H1 (cell line): ENCODE measurements at regions not wholly inside any gene's neighbourhood (a gene's known extent, or its start where the extent isn't known, plus 50 kb on each side); places are given as distances from the start of the nearest gene placed in this dataset.

Source experiments
- CTCF ChIA-PET: fragments of 300-600 bp; sonication (Branson Sonifier 250); formaldehyde crosslinking; loops from one replicate; lab custom pipeline; 2021; ENCODE audit not compliant: partially characterized antibody; lab: Charles Lee
- POLR2A ChIA-PET: fragments of 300-600 bp; sonication (Branson Sonifier 250); formaldehyde crosslinking; loops from one replicate; lab custom pipeline; 2021; ENCODE audit warnings: inconsistent platforms; ENCODE audit not compliant: partially characterized antibody; lab: Charles Lee
- DNase-seq, 2 experiments: peaks; one replicate each; pipeline versions ENCODE4 v3.0.0 to v3.0.0-alpha.2; 2010 to 2022; ENCODE audit warnings: low spot score in 2 of 2, low read depth in 1 of 2, mixed read lengths in 1 of 2
- FAIRE-seq: peaks from 2 replicates; lab custom pipeline; 2011; peaks lifted over from hg19 to GRCh38; lab: Jason Lieb, UNC
- H2AFZ ChIP-seq: 2 replicates; pipeline ENCODE4 v1.8.1; 2012; ENCODE audit warnings: low read length, inconsistent platforms
- H2AK5ac ChIP-seq: 2 replicates; pipeline ENCODE4 v1.6.1; 2013; ENCODE audit warnings: low read depth, low read length
- H2BK120ac ChIP-seq: replicated peaks from 2 replicates; pipeline ENCODE3; 2013; ENCODE audit warnings: low read depth, low read length, inconsistent platforms
- H2BK12ac ChIP-seq: 2 replicates; pipeline ENCODE4 v1.6.1; 2013; ENCODE audit warnings: low read depth, low read length
- H2BK15ac ChIP-seq: 2 replicates; pipeline ENCODE4 v1.6.1; 2013; ENCODE audit warnings: low read length
- H2BK20ac ChIP-seq: 2 replicates; pipeline ENCODE4 v1.6.1; 2013; ENCODE audit warnings: low read length
- H2BK5ac ChIP-seq: 2 replicates; pipeline ENCODE4 v1.6.1; 2013; ENCODE audit warnings: low read depth, low read length
- H3K14ac ChIP-seq: 2 replicates; pipeline ENCODE4 v1.6.1; 2013; ENCODE audit warnings: inconsistent platforms; ENCODE audit not compliant: insufficient read length
- H3K18ac ChIP-seq: 2 replicates; pipeline ENCODE4 v1.6.1; 2013; ENCODE audit warnings: low read length; ENCODE audit errors: extremely low read depth
- H3K23ac ChIP-seq: 2 replicates; pipeline ENCODE4 v1.6.1; 2013; ENCODE audit warnings: inconsistent platforms; ENCODE audit not compliant: insufficient read length
- H3K23me2 ChIP-seq: 2 replicates; pipeline ENCODE4 v1.6.1; 2013; ENCODE audit warnings: low read depth, low read length
- H3K27ac ChIP-seq: 2 replicates; pipeline ENCODE4 v1.6.1; 2011; ENCODE audit warnings: low read depth, low read length, inconsistent platforms
- H3K27me3 ChIP-seq, 4 experiments: replicated peaks in 1 of 4; 1 replicate in 1 of 4; 2 replicates in 3 of 4; pipeline versions ENCODE4 v1.6.1 to v1.8.1; 2011 to 2013; ENCODE audit warnings: low read length in 3 of 4, mild to moderate bottlenecking in 3 of 4, inconsistent platforms in 2 of 4, mixed read lengths in 2 of 4, moderate library complexity in 1 of 4; ENCODE audit not compliant: control insufficient read depth in 3 of 4, insufficient read depth in 3 of 4; ENCODE audit errors: extremely low read depth in 1 of 4
- H3K36me3 ChIP-seq, 4 experiments: 2 replicates each; pipeline versions ENCODE4 v1.6.1 to v1.8.1; 2011 to 2013; ENCODE audit warnings: mild to moderate bottlenecking in 4 of 4, low read length in 3 of 4, moderate library complexity in 2 of 4, control low read depth in 1 of 4, inconsistent platforms in 1 of 4; ENCODE audit not compliant: insufficient read depth in 4 of 4, control insufficient read depth in 2 of 4
- H3K4ac ChIP-seq: replicated peaks from 2 replicates; pipeline ENCODE3; 2013; ENCODE audit warnings: low read length, low read depth, mixed read lengths, inconsistent platforms; ENCODE audit not compliant: insufficient read length
- H3K4me1 ChIP-seq, 4 experiments: replicated peaks in 1 of 4; 1 replicate in 1 of 4; 2 replicates in 3 of 4; pipeline versions ENCODE4 v1.6.1 to v1.8.1; 2011 to 2013; ENCODE audit warnings: low read length in 3 of 4, inconsistent platforms in 2 of 4, mixed read lengths in 1 of 4; ENCODE audit not compliant: insufficient read depth in 4 of 4, control insufficient read depth in 3 of 4
- H3K4me2 ChIP-seq, 2 experiments: 2 replicates each; pipeline versions ENCODE4 v1.6.1 to v1.8.1; 2011 to 2013; ENCODE audit warnings: low read depth in 2 of 2, low read length in 2 of 2, control low read depth in 1 of 2, inconsistent platforms in 1 of 2, mild to moderate bottlenecking in 1 of 2; ENCODE audit not compliant: insufficient read depth in 1 of 2
- H3K4me3 ChIP-seq, 4 experiments: fragments of 200-600, 300-600 bp in 1 of 4; sonication (generic), shearing (Covaris generic), sonication (Bioruptor Twin) in 1 of 4; 2 replicates each; pipeline versions ENCODE4 v1.5.1 to v1.8.1; 2011 to 2016; ENCODE audit warnings: low read length in 4 of 4, low read depth in 3 of 4, control low read depth in 2 of 4, inconsistent platforms in 2 of 4, mild to moderate bottlenecking in 2 of 4, mixed read lengths in 1 of 4, moderate library complexity in 1 of 4; ENCODE audit not compliant: insufficient read depth in 2 of 4; ENCODE audit errors: extremely low read depth in 1 of 4
- H3K56ac ChIP-seq: replicated peaks from 2 replicates; pipeline ENCODE3; 2013; ENCODE audit warnings: low read depth, mild to moderate bottlenecking, mixed read lengths, low read length, inconsistent platforms; ENCODE audit not compliant: insufficient read length
- H3K79me1 ChIP-seq: 2 replicates; pipeline ENCODE4 v1.6.1; 2013; ENCODE audit warnings: low read depth, low read length, control low read depth
- H3K79me2 ChIP-seq, 2 experiments: 2 replicates each; pipeline versions ENCODE4 v1.6.1 to v1.8.1; 2012 to 2013; ENCODE audit warnings: low read length in 2 of 2, mild to moderate bottlenecking in 2 of 2, inconsistent platforms in 1 of 2; ENCODE audit not compliant: insufficient read depth in 2 of 2, control insufficient read depth in 1 of 2
- H3K9ac ChIP-seq, 4 experiments: replicated peaks in 1 of 4; 1 replicate in 1 of 4; 2 replicates in 3 of 4; pipeline versions ENCODE4 v1.6.1 to v1.8.1; 2011 to 2013; ENCODE audit warnings: low read depth in 3 of 4, low read length in 3 of 4, control low read depth in 2 of 4, mild to moderate bottlenecking in 2 of 4, moderate library complexity in 2 of 4, inconsistent platforms in 1 of 4; ENCODE audit errors: extremely low read depth in 1 of 4
- H3K9me3 ChIP-seq, 2 experiments: 2 replicates each; pipeline versions ENCODE4 v1.6.1 to v1.8.1; 2012 to 2013; ENCODE audit warnings: mild to moderate bottlenecking in 2 of 2, moderate library complexity in 2 of 2, control low read depth in 1 of 2, inconsistent platforms in 1 of 2, low read depth in 1 of 2, low read length in 1 of 2, mixed read lengths in 1 of 2; ENCODE audit not compliant: insufficient read depth in 2 of 2
- H4K20me1 ChIP-seq, 2 experiments: replicated peaks in 1 of 2; 2 replicates each; pipeline versions ENCODE3 to v1.8.1; 2011 to 2013; ENCODE audit warnings: inconsistent platforms in 2 of 2, low read length in 2 of 2, mild to moderate bottlenecking in 1 of 2; ENCODE audit not compliant: insufficient read depth in 2 of 2, control insufficient read depth in 1 of 2
- H4K5ac ChIP-seq: 2 replicates; pipeline ENCODE4 v1.6.1; 2013; ENCODE audit warnings: low read length, low read depth, mixed read lengths, inconsistent platforms; ENCODE audit not compliant: insufficient read length
- H4K8ac ChIP-seq: 2 replicates; pipeline ENCODE4 v1.8.0; 2013; ENCODE audit warnings: mild to moderate bottlenecking, moderate library complexity, low read length, inconsistent platforms; ENCODE audit not compliant: insufficient read depth; ENCODE audit errors: extremely low read depth
- H4K91ac ChIP-seq: replicated peaks from 2 replicates; pipeline ENCODE3; 2013; ENCODE audit warnings: low read length, mixed read lengths, inconsistent platforms; ENCODE audit not compliant: insufficient read length
- ASH2L ChIP-seq: fragments of 200-600, 300-600 bp; sonication (generic); IDR thresholded peaks from one replicate; pipeline ENCODE4 v1.7.1; 2017; ENCODE audit warnings: low read length
- ATF3 ChIP-seq: IDR thresholded peaks from 2 replicates; pipeline ENCODE4 v1.6.1; 2011; ENCODE audit warnings: low read depth, mild to moderate bottlenecking, low read length; ENCODE audit not compliant: insufficient read depth
- BRCA1 ChIP-seq: IDR thresholded peaks from 2 replicates; pipeline ENCODE4 v1.6.1; 2012; ENCODE audit warnings: low read depth, low read length, improper control_type of control experiment
- EP300 ChIP-seq, 2 experiments: IDR thresholded peaks; 1 replicate in 1 of 2; 2 replicates in 1 of 2; pipeline ENCODE4 v1.6.1; 2011 to 2012; ENCODE audit warnings: low read depth in 2 of 2, low read length in 2 of 2, mild to moderate bottlenecking in 2 of 2, borderline replicate concordance in 1 of 2, inconsistent platforms in 1 of 2, moderate library complexity in 1 of 2
- GTF2F1 ChIP-seq: IDR thresholded peaks from 2 replicates; pipeline ENCODE4 v1.6.1; 2012; ENCODE audit warnings: low read depth, low read length, improper control_type of control experiment, borderline replicate concordance
- MAFK ChIP-seq: IDR thresholded peaks from 2 replicates; pipeline ENCODE4 v1.6.1; 2012; ENCODE audit warnings: low read depth, mild to moderate bottlenecking, improper control_type of control experiment, low read length
- RBBP5 ChIP-seq: IDR thresholded peaks from 2 replicates; pipeline ENCODE4 v1.7.1; 2012; ENCODE audit warnings: low read depth, mild to moderate bottlenecking, inconsistent platforms, low read length, moderate library complexity, borderline replicate concordance
- RFX5 ChIP-seq: IDR thresholded peaks from 2 replicates; pipeline ENCODE4 v1.6.1; 2011; ENCODE audit warnings: low read depth, low read length, improper control_type of control experiment, borderline replicate concordance
- RXRA ChIP-seq: IDR thresholded peaks from 2 replicates; pipeline ENCODE4 v1.6.1; 2011; ENCODE audit warnings: low read depth, mild to moderate bottlenecking, low read length, moderate library complexity; ENCODE audit not compliant: insufficient read depth
- TAF7 ChIP-seq: optimal IDR thresholded peaks from 2 replicates; pipeline ENCODE3; 2011; ENCODE audit warnings: low read depth, mild to moderate bottlenecking, inconsistent platforms, low read length, moderate library complexity, borderline replicate concordance
- ZNF274 ChIP-seq: IDR thresholded peaks from 2 replicates; pipeline ENCODE4 v1.7.0; 2012; ENCODE audit warnings: low read length, borderline replicate concordance; ENCODE audit errors: extremely low read depth
- WGBS, 2 experiments: shearing (Covaris generic) in 1 of 2; methylation state at CpG; one replicate each; pipeline versions ENCODE4 v1.1.6 to v1.1.7; 2013 to 2015; ENCODE audit warnings: low lambda C conversion rate in 2 of 2, mixed read lengths in 2 of 2, inconsistent platforms in 1 of 2, low coverage in 1 of 2, missing lambda C conversion rate in 1 of 2; ENCODE audit not compliant: insufficient replicate concordance in 2 of 2, insufficient coverage in 1 of 2, insufficient read length in 1 of 2; ENCODE audit errors: extremely low coverage in 1 of 2, missing lambda C conversion rate in 1 of 2; 5-methylcytosine and 5-hydroxymethylcytosine counted together
- TF ChIP-seq, protein P1 (sequence below): IDR thresholded peaks from 2 replicates; pipeline ENCODE4 v1.6.1; 2012; ENCODE audit warnings: low read length, inconsistent platforms

- Histone ChIP-seq H3K9me3 (no peaks in the 10 kb centered on the region), H4K20me1 (no peaks in the 10 kb centered on the region), H3K14ac (no peak overlapping the region), H2BK15ac (no peak overlapping the region), H3K79me2 (no peaks in the 10 kb centered on the region), H4K5ac (no peak overlapping the region), H3K9ac (no peak overlapping the region), H3K23ac (no peak overlapping the region), H2BK120ac (no peak overlapping the region), H2AFZ (no peak overlapping the region), H2BK20ac (peak overlapping the region; percentile 51), H2BK12ac (no peak overlapping the region), H4K8ac (no peak overlapping the region), H3K4me3 (no peak overlapping the region), H3K56ac (no peak overlapping the region), H3K36me3 (no peaks in the 10 kb centered on the region; a peak in 1 of 8 replicates), H3K79me1 (no peaks in the 10 kb centered on the region), H2AK5ac (no peak overlapping the region), H3K27ac (no peak overlapping the region), H3K23me2 (no peaks in the 10 kb centered on the region), H3K4me2 (no peak overlapping the region), H3K4me1 (peaks cover 4 to 14% (median 10%) of the 10 kb centered on the region in 4 experiments; a peak in 5 of 7 replicates), H4K91ac (no peak overlapping the region), H3K4ac (no peak overlapping the region), H3K18ac (no peak overlapping the region; the same call in 1 of the 2 replicates), H2BK5ac (no peak overlapping the region), H3K27me3 (no peaks in the 10 kb centered on the region)
- TF ChIP-seq RBBP5 (no peak), MAFK (no peak), RFX5 (no peak), ZNF274 (no peak), RXRA (no peak), ASH2L (no peak), EP300 (IDR thresholded peaks at IDR 0.05; ENCODE audit: borderline replicate concordance in 1 of 2, low read depth in 2 of 2, low read length in 2 of 2) (no peak), BRCA1 (no peak), TAF7 (no peak), ATF3 (no peak), GTF2F1 (no peak)
- TF ChIP-seq, protein P1, sequence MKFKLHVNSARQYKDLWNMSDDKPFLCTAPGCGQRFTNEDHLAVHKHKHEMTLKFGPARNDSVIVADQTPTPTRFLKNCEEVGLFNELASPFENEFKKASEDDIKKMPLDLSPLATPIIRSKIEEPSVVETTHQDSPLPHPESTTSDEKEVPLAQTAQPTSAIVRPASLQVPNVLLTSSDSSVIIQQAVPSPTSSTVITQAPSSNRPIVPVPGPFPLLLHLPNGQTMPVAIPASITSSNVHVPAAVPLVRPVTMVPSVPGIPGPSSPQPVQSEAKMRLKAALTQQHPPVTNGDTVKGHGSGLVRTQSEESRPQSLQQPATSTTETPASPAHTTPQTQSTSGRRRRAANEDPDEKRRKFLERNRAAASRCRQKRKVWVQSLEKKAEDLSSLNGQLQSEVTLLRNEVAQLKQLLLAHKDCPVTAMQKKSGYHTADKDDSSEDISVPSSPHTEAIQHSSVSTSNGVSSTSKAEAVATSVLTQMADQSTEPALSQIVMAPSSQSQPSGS, result no peak
- ChIA-PET CTCF (interaction anchor here (1.0 to 1.6 kb wide), 3 partner anchors 10 to 144 kb away, joined by 3 to 5 read pairs (median 3); no protein-coding TSS in a partner anchor), POLR2A (interaction anchor here (1.4 to 1.9 kb wide), 2 partner anchors 8 to 13 kb away, joined by 4 to 7 read pairs; no protein-coding TSS in a partner anchor)
- WGBS, 2 experiments, result 93% methylated on average over 5 of the region's 5 CpGs; no CpG with 5 or more reads in 1 of the 2 experiments
- no peak for FAIRE-seq
- DNase-seq, result no peak
Observed at GRCh38 chr3:45320986-45321385, 67.4 kb upstream of the LARS2 start.
